RPMI7951 (cell line): ENCODE measurements at regions not wholly inside any gene's neighbourhood (a gene's known extent, or its start where the extent isn't known, plus 50 kb on each side); places are given as distances from the start of the nearest gene placed in this dataset.

Experiments
- DNase-seq: peaks from one replicate; pipeline ENCODE4 v3.0.0-alpha.2; 2012; ENCODE audit warnings: low read depth

GRCh38 chr10:57786850-57787750 is 480.6 kb downstream of the IPMK start:
- no peak for DNase-seq

GRCh38 chr10:57786331-57786730 is 481.4 kb downstream of the IPMK start:
- no peak for DNase-seq

DNA sequence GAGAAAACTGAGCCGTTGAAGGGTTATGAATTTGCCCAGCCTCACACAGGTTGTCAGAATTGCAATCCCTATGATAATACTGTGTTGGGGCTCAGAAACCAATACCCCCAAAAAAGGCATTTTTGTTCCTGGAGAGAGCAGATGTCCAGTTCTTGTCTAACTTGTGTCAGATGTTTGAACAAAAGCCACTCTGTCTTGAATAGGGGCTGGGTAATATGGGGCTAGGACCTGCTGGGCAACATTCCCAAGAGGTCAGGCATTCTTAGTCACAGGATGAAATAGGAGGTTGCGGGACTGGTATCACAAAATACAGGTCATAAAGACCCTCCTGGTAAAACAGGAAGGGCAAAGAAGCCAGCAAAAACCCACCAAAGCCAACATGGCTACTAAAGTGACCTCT is 482.1 kb downstream of the IPMK start:
- no peak for DNase-seq

DNA sequence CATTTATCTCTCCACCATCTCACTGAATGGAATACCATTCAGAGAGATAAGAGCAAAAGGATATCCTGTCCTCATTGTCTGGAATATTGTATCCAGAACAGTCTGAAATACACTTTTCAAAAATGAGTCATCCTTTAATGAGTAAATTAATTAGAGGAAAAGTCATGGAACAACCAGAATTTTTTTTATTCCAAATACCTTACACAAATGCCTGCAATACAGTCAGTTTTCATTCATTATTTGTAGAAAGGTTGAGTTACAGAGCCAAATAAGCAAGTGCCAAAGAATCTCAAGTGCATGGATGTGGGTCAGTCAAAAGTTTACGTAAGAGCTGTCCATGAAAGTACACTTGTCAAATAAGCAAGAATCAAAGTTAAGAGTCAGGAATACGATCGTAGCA is 482.6 kb downstream of the IPMK start:
- no peak for DNase-seq

DNA sequence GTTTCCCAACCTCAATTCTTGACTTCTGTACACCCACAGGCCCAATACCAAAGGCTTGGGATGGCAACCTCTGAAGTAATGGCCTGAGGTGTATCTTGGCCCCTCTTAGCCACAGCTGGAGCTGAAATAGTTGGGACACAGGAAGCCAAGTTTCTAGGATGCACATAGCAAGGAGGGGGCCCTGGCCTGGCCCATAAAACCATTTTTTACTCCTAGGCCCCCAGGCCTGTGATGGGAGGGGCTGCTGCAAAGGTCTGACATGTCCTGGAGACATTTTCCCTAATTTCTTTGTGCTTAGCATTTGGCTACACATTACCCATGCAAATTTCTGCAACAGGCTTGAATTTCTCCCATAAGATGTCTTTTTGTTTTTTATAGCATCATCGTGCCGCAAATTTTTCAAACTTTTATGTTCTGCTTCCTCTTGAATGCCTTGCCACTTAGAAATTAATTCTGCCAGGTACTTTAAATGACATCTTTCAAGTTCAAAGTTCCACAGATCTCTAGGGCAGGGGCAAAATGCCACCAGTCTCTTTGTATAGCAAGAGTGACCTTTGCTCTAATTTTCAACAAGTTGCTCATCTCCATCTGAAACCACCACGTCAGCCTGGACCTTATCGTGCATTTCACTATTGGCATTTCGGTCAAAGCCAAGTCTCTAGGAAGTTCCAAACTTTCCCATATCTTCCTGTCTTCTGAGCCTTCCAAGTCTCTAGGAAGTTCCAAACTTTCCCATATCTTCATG is 490.8 kb downstream of the IPMK start:
- DNase-seq: no peak

DNA sequence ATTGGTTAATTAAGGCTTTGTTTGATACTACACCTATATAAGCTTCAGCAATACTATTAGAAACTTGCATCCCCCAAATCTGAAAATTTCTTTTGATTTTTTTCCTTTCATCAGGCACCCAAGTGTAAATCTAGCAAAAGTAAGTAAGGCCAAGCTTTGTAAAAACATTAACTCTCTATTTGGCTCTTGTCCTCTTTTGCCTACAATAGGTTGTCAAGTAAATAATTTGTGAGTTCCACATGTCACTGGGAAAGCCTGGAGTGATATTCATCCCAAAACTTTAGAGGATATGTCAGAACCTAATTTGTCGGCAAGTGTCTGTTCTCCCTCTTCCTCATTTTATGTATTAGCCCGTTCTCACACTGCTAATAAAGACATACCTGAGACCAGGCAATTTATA is 492.4 kb downstream of the IPMK start:
- DNase-seq: no peak

DNA sequence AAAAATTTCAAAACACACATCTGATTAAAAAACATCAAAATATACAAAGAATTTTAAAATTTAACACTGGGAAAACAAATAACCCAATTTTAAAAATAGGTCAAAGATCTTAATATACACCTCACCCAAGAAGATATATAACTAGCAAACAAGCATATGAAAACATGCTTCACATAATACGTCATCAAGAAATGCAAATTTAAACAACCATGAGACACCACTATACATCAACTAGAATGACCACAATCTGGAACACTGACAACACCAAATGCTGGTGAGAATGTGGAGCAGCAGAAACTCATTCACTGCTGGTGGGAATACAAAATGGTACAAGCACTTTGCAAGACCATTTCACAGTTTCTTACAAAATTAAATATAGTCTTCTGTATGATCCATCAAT is 498.4 kb downstream of the IPMK start:
- DNase-seq: no peak

GRCh38 chr10:57759777-57760176 is 507.9 kb downstream of the IPMK start:
- DNase-seq: no peak

- DNase-seq: no peak
These were observed 512.9 kb downstream of the IPMK start for GRCh38 chr10:57754803-57755202.

- DNase-seq: no peak
These were observed 524.0 kb downstream of the IPMK start for GRCh38 chr10:57743711-57744110.

- DNase-seq: no peak
These were observed 525.9 kb downstream of the IPMK start for GRCh38 chr10:57741751-57742150.

DNA sequence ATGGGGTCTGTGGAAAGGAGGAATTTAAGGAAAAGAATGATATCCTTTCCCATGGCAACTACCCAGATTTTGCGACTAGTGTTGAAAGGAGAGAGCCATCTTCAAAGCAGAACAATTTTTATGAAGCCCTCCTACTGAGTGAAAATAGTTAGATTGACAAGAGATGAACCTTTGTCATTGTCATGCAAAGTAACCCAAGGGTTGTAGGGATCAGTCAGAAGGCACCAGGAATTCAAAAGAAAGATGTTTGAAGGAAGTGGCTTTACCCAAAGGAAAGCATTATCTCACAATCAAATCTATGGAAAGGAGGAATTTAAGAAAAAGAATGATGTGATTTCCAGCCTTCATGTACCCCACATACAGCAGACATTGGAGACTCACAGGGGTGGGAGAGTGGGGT is 544.4 kb downstream of the IPMK start:
- no peak for DNase-seq

GRCh38 chr10:57716884-57717283 is 550.8 kb downstream of the IPMK start:
- DNase-seq: peak; percentile 22

- no peak for DNase-seq
These were observed 552.5 kb downstream of the IPMK start for GRCh38 chr10:57715233-57715632.

DNA sequence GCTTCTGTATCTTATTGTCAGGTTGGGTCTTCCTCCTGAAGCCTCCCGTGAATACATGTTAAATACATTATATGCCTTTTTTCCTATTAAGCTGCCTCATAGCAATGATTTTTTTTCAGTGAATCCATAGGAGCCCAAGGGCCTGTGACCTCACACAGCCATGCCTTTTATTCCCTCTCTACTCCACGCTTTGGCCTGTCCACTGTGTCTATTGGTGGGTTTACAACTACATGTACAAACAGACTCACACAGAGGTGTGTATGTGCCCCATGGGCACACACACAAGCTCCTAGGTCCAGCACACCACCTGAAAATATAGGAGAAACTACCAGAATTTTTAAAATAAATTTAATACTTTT is 560.4 kb downstream of the IPMK start:
- DNase-seq: no peak

DNA sequence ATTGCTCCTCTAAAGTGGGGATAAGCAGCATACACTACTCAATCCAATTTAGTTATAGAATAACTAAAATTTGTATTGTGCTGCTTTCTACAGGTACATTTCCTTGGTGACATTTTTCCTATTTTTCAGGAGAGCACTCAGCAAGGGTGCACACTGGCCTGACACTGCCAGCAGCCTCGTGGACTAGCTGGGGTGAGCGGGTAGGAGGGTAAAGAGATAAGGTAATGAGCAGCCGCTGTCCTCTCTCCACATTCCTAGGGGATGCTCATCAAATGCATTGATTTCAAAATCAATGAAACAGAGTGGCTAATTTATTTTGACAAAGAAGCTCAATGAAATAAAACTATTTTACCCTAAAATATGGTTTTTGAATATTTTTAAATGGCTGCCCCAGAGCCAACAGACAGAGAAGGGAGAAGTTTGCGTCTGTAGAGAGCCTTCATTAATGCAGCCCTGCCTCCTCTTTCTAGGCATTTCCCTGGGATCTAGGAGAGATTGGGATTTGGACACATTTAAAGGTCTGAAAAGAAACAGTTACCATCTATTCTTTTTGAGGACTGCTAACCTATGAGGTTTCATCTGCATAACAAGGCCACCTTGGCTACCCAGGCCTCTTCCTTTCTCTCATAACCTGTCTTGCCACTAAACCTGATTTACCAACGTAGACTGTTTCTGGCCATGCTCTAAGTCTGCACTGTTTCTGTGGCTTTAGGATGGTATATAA is 561.0 kb downstream of the IPMK start:
- no peak for DNase-seq

DNA sequence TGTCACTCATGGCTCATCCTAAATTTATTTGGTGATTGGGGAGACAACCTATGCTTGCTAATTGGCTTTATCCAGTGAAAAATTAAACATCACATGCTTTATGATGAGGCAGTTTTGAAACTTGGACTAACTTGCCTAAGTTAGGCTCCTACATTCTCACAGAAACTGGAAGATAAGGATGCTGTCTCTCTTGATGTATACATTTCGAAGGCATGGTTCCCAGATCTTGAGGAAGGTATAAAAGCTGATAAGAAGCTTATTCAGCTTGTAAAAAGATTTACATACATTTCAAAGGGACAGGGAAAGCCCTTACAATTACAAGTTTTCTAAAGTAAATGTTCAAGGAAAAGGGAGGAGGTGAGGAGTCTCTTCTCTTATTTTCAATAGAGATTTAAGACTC is 561.7 kb downstream of the IPMK start:
- no peak for DNase-seq

DNA sequence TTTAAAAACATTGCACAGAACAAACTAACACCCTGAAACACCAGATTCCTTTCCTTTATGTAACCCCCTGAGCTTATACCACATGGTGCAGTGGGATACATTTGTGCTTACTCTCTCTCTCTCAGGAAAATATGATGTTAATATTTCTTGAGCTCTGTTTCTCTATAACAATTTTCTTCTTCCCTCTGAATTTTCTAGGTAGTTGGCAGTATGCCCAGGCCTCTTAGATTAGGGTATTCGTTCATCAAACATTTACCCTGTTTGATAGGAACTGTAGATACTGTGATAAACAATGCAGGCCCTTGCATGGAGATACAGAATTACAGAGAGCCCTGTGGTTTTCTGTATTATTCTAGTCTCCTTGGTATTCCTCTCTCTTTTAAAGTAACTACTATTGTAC is 567.8 kb downstream of the IPMK start:
- no peak for DNase-seq

GRCh38 chr10:57696641-57697040 is 571.1 kb downstream of the IPMK start:
- peak; percentile 43 for DNase-seq

GRCh38 chr10:57694956-57695608 is 572.6 kb downstream of the IPMK start:
- no peak for DNase-seq

DNA sequence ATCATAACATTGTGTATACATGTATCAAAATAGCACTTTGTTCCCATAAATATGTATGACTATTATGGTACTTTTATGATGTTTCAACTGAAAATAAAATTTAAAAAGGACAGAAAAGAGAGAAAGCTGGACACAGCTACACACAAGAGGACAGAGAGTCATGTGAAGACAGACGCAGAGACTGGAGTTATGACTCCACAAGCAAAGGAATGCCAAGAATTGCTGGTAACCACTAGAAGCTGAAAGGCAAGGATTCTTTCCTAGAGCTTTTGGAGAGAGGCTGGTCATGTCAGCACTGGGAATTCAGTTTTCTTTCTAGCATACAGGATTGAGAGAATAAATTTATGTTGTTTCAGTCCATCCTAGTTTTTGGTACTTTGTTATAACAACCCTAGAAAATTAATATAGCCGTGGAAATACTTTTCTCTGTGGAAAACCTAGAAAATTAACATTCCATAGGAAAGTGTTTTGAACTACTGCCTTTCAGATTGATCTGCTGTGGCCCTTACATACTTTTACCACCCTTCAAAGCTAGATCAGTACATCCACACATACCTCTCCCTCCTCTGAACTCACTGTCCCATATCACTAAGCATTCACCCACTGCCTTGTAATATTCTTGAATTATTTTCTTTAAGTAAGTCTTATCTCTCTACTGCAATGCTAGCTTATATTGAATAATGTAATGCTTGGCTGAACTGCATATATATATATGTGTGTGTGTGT is 575.3 kb downstream of the IPMK start:
- DNase-seq: peak; percentile 61
